CD4-positive, alpha-beta T cell treated with Interleukin-10 for 1 hour (primary cell): ENCODE measurements at regions not wholly inside any gene's neighbourhood (a gene's known extent, or its start where the extent isn't known, plus 50 kb on each side); places are given as distances from the start of the nearest gene placed in this dataset.
A peak's percentile ranks its signal among the peaks of the same experiment; 100 is the strongest.
"Not testable (repeated sequence)": the region's sequence is repeated elsewhere in the genome, so short reads cannot be mapped to it uniquely, and the experiment has no call there.

Source experiments
- DNase-seq: peaks from one replicate; pipeline ENCODE4 v3.0.0-alpha.2; 2020

DNA sequence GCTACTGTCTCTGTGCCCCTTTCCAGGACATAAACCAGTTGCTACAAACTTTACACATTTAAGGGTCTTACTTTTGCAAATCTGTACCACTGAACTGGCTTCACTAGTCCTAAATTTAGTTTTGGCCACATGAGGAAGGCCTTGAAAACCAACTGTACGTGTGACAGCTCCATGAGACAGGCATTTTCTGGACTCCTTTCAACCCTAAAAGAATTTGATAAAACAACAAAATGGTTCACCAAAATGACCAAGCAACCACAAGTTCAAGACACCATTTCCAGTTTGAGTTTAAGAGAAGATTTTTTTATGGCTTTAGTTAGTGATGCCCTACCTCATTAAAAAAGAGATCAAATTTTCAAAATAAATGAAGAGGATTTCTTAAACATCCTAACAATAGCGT is 246.4 kb downstream of the ZNF674 start:
- no peak for DNase-seq

DNA sequence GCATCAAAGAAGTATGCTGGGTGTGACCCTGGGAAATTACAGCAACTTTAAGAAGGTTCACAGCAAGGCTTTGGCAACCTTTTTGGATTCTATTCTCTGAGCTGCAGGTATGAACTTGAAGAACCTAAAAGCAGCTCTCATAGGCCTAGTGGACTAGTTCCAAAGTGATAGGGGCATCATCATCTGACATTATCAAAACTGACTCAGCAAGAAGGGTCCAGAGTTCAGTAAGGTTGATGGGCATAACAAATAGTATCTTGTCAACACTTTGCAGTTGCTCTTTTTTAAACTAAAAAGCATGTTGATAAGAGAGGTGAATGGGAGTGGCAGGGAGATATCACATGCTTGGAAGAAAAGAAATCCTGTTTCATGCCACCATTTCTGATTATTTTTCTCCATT is 249.3 kb downstream of the ZNF674 start:
- no peak for DNase-seq

DNA sequence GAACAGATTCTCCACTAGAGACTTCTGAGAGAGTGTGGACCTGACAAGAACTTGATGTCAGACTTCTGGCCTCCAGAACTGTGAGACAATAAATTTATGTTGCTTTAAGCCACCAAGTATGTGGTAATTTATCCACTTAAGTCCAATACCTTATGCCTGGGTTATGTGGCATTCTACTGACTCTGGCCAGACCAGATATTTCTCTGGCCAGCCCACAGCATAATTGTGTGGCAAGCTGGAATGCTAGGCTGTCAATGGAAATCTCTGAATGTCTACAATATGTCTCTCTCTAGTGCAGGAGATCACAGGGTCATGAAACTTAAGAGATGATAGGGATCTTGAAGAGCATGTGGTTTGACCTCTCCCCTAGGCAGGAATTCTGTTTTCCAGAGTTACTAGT is 251.0 kb downstream of the ZNF674 start:
- no peak for DNase-seq

DNA sequence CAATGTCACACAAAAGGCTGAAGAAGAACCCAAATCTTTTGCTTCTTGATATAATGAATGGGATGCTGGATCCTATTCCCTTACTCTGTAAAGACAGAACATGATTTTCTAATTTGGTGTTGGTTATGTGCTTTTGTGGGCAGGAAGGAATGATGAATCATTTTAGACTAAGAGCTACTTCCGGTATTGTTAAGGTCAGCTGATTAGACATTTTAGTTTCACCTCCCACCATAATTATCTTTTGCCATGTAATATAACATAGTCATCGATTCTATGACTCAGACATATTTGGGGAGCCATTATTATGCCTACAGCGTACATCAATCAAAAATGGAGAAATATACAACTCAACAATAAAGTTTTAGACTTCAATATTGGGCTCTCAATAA is 265.3 kb downstream of the ZNF674 start:
- no peak for DNase-seq

DNA sequence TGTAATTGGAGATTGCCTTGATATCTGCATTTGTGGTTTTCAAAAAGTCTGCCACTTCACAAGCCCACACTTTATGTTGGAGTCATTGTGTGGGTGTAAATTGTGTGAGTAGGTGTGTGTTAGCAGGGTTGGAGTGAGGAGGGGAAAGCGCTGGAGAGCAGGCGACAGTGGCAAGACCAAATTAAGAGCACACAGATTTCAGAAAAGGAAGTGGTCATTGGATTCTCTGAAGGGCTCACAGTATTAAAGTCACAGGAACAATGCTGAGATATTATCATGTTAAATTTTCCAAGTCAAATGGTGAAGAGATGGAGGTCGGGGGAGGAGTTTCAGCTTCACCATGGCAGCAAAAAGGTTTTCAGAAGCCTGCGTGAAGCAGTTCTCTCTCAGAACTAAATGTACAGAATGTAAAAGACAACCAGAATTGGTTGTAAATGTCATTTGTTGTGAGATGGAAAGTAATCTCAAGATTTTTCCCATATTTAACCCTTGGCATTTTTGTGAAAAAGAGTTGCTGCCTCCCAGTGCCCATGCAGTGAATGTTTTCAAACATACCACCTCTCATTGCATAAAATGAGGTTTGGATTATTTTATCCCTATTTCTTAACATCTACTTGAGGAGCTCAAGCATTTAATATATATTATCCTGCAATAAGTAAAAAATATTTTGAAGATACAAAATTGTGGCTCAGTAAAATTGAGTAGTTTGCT is 265.9 kb downstream of the ZNF674 start:
- no peak for DNase-seq

DNA sequence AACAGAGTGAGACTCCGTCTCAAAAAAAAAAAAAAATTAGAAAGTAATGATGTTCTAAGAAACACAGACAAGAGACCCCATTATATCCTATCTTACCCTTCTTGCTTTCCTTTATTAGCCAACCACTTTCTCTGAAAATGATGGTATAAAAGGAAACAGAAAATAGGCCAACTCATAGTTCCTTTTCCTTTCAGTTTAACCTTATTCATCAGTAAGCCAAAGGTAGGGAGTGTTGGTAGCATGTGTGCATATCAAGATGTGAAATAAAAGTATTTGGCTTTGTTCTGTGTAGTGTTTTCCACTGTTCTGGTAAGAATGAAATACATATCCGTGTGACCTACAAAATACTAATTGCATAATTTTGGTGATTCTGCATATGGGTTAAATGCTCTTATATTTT is 266.6 kb downstream of the ZNF674 start:
- no peak for DNase-seq

DNA sequence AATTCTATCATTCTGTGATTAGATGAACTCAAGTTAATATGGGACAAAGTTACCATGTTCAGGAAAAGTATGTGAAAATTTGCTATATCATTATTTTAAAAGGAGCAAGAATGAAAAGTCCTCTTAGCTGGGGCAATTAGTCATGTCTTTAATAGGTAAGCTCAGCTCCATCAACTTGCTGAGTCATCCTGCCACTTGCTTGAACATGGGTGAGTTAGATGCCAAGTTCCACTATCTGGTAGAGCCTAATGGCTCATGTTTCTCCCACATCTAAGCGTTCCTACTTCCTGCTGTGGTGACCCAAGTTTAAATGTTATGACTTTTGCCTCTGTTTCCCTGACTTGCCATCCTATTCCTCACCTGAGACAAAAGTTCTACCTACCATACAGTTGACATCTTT is 276.8 kb downstream of the ZNF674 start:
- DNase-seq, result no peak

DNA sequence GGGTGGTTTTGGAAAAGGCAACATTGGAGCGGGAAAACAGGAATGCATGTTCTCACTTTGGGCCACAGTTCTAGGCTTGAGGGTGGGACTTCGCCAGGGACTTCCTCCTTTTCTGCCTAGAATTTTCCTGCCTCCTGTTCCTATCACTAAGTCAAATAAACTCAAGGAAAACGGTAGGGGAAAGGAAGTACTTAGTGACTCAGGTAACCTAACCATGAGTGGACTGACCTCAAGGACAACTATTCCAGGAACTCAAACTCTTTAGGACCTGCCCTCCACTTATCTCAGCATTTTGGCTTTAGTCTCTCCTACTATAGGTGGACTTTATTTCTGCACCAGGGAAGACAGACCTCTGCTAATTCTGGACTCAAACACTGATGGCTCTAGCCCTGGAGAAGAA is 281.7 kb downstream of the ZNF674 start:
- DNase-seq, result no peak

DNA sequence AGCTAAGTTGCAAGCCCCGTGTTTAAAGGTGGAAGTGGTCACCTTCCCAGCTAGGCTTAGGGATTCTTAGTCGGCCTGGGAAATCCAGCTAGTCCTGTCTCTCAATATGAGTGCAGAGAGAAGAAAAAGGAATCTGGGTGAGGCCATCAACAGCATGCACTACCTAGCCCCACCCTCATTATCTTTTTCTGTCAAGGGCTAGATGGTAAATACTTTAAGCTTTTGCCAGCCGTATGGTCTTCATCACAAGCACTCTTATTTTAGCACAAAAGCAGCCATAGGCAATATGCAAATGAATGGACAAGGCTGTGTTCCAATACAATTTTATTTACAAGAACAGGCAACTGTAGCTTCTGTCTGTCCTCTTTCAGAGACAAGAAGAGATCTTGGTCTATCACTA is 282.9 kb downstream of the ZNF674 start:
- no peak for DNase-seq

DNA sequence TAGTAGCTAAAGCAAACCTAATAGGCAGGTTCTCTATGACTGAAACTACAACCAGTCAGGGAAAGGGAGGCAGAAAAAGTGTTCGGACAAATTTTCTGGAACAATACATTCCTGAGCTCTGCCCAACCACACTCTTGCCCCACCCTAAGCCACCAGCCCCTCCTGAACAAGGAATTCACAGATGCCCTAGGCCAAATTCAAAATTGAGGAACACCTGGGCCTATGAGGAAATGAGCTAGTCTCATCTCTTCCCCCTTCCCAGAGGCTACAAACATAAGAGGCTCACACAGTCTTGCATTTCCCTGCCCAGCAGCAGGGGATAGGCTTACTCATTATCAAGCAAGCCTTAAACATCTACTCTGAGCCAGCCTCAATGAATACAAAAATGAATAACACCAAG is 284.7 kb downstream of the ZNF674 start:
- DNase-seq, result no peak

DNA sequence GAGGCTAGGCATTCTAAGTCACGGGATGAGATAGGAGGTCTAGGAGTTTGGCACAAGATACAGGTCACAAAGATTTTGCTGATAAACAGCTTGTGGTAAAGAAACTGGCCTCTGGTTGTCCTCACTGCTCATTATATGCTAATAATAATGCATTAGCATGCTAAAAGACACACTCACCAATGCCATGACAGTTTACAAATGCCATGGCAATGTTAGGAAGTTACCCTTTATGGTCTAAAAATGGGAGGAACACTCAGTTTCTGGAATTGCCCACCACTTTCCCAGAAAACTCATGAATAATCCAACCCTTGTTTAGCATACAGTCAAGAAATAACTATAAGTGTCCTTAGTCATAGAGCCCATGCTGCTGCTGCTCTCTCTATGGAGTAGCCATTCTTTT is 286.9 kb downstream of the ZNF674 start:
- no peak for DNase-seq

DNA sequence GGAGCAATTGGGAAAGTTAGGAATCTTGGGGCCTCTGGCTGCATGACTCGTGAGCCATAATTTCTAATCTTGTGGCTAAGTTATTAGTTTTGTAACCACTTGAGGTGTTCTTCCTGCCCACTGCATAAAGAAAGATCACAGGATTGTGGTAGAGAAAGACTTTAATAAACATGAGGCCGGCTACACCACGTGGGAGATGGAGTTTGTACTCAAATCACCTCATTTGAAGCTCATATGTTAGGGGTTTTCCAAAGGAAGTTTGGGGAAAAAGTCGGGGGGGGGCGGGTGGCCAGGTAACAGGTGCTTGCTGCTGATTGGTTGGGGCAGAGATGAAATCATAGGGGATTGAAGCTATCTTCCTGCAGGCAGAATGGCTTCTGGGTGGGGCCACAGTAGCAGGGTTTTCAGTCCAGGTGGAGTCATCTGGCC is 287.8 kb downstream of the ZNF674 start:
- DNase-seq, result peak; percentile 24

DNA sequence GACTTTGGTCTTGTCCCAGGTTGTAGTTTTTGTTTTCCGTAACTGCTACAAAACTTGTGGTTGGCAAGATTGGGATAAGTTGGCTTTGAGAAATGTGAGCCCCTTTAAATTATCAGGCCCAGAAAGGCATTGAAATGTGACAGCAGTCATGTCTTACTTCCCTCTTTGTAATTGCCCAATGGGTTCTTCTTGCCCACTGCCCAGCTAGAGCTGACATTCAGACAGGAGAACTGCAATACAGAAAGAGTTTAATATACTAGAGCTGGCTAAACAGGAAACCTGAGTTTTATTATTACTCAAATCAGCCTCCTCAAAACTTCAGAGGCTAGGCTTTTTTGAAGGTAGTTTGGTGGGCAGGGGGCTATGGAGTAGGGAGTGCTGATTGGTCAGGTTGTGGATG is 288.3 kb downstream of the ZNF674 start:
- DNase-seq, result no peak

DNA sequence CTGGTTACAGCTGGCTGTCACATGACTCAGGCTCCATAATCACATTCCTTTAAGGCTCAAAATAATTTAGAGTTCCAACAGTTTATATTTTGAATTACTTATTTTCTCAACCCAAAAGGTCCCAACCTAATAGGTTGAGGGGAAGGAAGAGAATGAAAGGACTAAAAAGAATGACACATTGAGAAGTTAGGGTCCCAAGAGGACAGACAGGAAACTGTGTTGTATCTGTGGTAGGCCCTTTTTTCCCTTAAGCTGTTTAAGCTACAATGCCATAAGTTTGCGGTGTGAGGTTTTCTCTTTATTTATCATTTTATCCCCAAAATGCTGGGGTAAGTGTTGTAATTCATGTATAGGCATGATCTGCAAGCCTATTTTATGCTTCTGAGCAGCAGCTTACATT is 290.2 kb downstream of the ZNF674 start:
- no peak for DNase-seq

DNA sequence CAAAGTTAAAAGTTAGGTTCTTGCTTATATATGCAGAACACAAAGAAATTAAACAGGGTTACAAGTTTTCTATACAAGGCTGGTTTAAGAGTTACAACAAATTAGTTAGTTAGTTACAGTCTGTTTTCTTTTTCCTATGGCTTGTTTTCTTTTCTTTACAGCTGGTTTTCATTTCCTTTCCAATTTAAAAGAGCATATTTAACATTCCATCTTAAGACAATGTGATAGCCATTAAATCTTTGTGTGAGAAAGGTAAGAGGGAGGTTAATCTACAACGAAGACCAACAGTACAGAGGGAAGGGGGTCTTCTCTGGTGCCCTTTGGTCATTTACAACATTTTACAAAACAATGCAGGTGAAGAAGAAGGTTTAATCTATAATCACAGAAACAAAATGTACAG is 290.6 kb downstream of the ZNF674 start:
- DNase-seq, result no peak

DNA sequence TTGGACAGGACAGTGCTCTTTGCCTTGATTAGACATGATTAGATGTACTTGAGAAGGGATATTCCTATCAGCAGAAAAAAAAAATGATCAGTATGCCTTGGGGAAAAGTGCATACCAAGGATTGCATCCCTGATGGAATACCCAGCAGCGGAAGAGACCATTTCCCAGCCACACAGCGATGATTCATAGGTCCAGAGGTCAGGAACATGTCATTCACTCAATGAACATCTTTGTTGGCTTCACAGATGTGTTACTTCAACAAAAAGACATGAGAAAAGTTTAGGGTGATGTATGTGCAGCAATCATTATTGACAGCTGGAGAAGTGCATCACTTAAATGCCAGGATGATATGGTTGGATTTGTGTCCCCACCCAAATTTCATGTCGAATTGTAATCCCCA is 293.5 kb downstream of the ZNF674 start:
- no peak for DNase-seq

DNA sequence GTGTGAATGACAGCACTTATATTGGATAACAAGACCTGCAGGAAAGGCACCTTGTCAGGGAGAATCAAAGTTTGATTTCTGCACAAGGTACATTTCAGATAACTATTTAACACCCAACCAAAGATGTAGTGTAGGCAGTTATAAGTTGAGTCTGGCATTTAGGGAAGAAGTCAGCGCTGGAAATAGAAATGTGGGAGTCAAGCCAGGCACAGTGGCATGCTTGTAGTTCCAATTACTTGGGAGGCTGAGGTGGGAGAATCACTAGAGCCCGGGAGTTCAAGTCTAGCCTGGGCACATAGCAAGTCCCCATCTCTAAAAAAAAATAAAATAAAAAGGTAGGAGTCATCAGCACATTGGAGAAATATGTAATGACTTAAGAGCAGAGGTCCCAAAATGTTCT is 295.1 kb downstream of the ZNF674 start:
- DNase-seq, result no peak

DNA sequence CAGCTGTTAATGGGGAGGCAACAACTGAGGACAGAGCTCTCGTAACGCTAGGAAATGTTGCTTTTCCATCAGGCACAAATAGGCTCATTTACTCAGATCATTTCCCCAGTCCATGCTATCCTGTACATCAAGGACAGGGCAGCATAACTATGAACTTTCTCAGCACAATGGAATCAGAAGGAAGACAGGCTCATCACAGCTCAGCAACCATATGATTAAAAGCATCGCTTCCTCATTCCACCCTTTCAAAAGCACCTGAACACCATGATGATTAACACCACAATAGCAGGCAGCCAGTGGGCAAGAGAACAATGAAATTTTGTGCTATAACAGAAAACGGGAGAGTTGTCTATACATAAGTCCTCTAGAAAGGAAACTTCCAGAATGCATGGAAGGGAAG is 297.8 kb downstream of the ZNF674 start:
- no peak for DNase-seq

DNA sequence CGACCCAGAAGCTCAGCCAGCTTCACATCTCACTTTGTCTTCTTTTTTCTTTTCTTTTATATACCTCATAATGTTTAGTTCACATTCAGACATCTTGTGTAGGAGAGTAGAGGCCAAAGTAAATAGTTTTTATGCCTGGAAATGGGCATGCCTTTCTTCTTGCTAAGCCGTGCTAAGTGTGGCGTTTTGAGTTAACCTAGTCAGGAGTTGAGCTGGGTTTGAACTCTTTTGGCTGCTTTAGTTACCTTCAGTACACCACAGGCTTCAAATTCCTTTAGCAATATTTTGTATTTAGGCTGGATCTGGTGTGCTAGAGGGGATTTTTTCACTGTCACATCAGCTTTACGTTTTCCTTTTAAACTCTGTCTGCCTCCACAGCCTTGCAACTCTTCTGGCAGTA is 300.8 kb downstream of the ZNF674 start:
- DNase-seq, result no peak

DNA sequence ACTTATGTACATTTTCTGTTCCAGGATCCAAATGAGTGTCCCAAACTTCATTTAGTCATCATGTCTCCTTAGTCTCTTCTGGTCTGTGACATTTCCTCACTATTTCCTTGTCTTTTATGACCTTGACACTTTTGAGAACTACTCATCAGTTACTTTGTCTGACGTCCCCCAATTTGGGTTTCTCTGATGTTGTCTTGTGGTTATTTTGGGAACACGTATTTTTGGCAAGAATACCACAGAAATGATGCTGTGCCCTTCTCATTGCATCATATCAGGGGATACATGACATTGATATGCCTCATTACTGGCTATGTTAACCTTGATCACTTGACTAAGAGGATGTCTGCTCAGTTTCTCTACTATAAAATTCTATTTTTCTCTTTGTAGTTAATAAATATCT is 308.8 kb downstream of the ZNF674 start:
- no peak for DNase-seq

DNA sequence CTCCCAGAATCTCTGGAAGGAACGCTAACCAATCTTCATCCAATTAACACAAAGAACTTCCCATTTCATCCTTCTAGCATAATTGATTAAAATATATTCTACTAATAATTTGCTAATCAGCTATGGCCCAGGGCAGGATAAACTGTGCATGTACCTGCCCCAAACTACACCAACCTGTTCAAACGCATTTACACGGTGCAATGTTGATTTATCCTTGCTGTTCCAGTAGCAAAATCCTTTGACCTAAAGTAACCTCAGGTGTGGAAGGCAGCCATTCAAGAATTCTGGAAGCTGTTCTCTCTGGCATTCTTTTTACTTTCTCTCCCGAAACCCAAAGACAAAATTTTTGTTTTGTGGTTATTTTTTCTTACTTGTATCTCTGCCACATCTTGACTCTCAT is 309.4 kb downstream of the ZNF674 start:
- no peak for DNase-seq

DNA sequence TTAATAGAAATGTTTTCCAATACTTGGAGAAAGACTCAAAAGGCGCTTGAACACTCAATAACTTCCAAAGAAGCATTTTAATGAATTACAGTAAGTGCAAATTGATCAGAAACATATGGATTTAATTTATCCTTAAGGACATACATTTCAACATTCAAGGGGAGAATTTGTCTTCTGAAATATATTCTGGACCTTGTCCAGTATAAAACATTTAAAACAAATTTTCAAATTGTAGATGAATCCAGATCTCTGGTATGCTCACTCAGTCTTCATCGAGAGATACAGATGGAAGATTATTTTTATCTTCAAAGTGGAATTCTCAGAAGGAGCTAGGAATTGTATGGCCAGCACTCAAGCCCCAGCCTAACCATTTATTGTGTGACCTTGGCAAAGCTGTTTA is 310.4 kb downstream of the ZNF674 start:
- no peak for DNase-seq

DNA sequence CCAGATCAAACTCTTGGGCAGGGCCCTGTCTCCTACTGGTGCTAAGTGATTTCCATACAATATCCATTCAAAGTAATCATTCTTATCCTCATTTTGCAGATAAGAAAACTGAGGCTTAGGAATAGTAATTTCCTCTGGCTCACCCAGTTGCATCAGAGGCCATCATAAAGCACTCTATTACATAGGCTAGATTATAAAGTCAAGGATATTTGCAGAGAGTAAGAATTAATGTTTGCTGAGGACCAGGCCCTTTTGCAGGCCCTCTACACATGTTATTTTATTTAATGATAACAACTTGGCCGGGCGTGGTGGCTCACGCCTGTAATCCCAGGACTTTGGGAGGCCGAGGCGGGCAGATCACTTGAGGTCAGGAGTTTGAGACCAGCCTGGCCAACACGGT is 316.8 kb downstream of the ZNF674 start:
- no peak for DNase-seq

DNA sequence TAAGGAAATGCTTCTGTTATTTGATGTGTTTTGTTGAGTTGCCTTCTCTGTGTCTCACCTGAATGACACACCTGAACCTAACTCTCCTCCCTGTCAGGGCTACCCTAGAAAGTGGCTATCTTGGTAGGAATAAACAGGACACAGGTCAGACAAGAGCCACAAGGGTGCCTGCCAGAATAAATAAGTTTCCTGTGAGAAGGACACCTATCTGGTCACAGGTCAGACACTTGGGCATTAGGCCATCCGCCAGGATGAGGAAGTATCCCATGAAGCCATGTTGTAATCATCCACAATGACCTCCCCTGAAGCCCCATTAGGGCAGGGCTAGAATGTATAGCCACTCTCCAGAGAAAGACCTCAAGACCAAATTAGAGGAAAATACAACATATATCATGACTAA is 318.8 kb downstream of the ZNF674 start:
- DNase-seq, result no peak

DNA sequence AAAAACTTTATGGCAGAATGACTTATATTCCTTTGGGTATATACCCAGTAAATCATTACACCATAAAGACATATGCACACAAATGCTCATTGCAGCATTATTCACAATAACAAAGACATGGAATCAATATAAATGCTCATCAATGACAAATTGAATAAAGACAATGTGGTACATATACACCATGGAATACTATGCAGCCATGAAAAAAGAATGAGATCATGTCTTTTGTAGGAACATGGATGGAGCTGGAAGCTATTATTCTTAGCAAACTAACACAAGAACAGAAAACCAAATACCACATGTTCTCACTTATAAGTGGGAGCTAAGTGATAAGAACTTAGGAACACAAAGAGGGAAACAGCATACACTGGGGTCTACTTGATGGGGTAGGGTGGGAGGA is 321.7 kb downstream of the ZNF674 start:
- DNase-seq, result not testable (repeated sequence)

DNA sequence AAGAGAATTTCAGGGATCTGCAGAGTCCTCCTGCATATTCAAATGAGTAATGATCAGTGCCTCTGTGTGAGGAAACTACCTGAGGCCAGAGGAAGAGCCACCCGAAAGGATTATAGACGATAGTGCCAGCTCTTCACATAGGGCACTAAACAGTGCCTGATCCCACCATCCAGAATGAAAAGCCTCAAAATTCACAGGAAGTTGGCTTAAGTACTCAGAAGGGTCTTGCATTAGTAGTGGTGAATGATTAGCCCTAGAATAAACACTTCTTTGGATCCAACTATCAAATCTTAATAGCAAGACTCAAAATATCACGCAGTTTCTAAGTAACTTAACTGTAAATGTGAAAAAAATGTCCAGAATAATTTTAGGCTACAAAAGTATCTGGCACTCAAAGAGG is 324.4 kb downstream of the ZNF674 start:
- DNase-seq, result no peak
